ENCODE measurements at regions not wholly inside any gene's neighbourhood (a gene's known extent, or its start where the extent isn't known, plus 50 kb on each side); places are given as distances from the start of the nearest gene placed in this dataset.

- H3K27me3 ChIP-seq (replicated peaks in 1 of 2; ENCODE audit: control insufficient read depth in 2 of 2, extremely low read depth in 1 of 2, insufficient read depth in 2 of 2, low read length in 1 of 2): no peaks in the 10 kb centered on the region
- H3K27ac Mint-ChIP-seq: no peak overlapping the region
- H3K4me3 ChIP-seq (ENCODE audit: control insufficient read depth in 1 of 2, extremely low read depth in 1 of 2, low read length in 1 of 2): no peak overlapping the region
- ATAC-seq (replicated peaks in 1 of 4) (no peak), DNase-seq (no peak)
- H3K9me3 ChIP-seq: no peaks in the 10 kb centered on the region
- no peak overlapping the region for H3K27ac ChIP-seq (ENCODE audit: low read length)
- H3K4me3 Mint-ChIP-seq: no peak overlapping the region
- H3K36me3 ChIP-seq (ENCODE audit: control insufficient read depth in 2 of 2, extremely low read depth in 1 of 2, insufficient read depth in 1 of 2, low read length in 1 of 2): no peaks in the 10 kb centered on the region
- WGBS (ENCODE audit: insufficient coverage): 20% methylated on average over 1 of the region's 3 CpGs
- H3K36me3 Mint-ChIP-seq: no peaks in the 10 kb centered on the region
- H3K9me3 Mint-ChIP-seq: peaks cover 0 to 5% (median 0%) of the 10 kb centered on the region in 3 donors
- H3K4me1 Mint-ChIP-seq: no peaks in the 10 kb centered on the region
- no peaks in the 10 kb centered on the region for H3K4me1 ChIP-seq (ENCODE audit: control insufficient read depth in 1 of 2, extremely low read depth in 1 of 2, insufficient read depth in 2 of 2, low read length in 2 of 2)
- ChIA-PET POLR2A (no interaction called here), CTCF (no interaction called here)
- H3K27me3 Mint-ChIP-seq: peaks cover 8 to 13% of the 10 kb centered on the region in 2 donors
Measured at GRCh38 chr20:60513141-60513540, 554.9 kb downstream of the CDH26 start.

- Mint-ChIP-seq H3K9me3 (peaks cover 0 to 12% (median 0%) of the 10 kb centered on the region in 3 donors), H3K27ac (no peak overlapping the region), H3K27me3 (peaks cover 16 to 22% of the 10 kb centered on the region in 2 donors), H3K4me3 (no peak overlapping the region), H3K36me3 (no peaks in the 10 kb centered on the region), H3K4me1 (no peaks in the 10 kb centered on the region)
- Histone ChIP-seq H3K4me3 (ENCODE audit: control insufficient read depth in 1 of 2, extremely low read depth in 1 of 2, low read length in 1 of 2) (no peak overlapping the region), H3K27me3 (replicated peaks in 1 of 2; ENCODE audit: control insufficient read depth in 2 of 2, extremely low read depth in 1 of 2, insufficient read depth in 2 of 2, low read length in 1 of 2) (no peaks in the 10 kb centered on the region), H3K36me3 (ENCODE audit: control insufficient read depth in 2 of 2, extremely low read depth in 1 of 2, insufficient read depth in 1 of 2, low read length in 1 of 2) (no peaks in the 10 kb centered on the region), H3K4me1 (ENCODE audit: control insufficient read depth in 1 of 2, extremely low read depth in 1 of 2, insufficient read depth in 2 of 2, low read length in 2 of 2) (no peaks in the 10 kb centered on the region), H3K9me3 (no peaks in the 10 kb centered on the region), H3K27ac (ENCODE audit: low read length) (no peak overlapping the region)
- POLR2A ChIA-PET: no interaction called here
- CTCF ChIA-PET: no interaction called here
- ATAC-seq (replicated peaks in 1 of 4) (no peak), DNase-seq (no peak)
- no CpG with 5 or more reads among the region's 2 CpGs for WGBS (ENCODE audit: insufficient coverage)
Measured at GRCh38 chr20:60516442-60516841, 558.2 kb downstream of the CDH26 start.

- Histone ChIP-seq H3K27ac (ENCODE audit: low read length) (no peak overlapping the region), H3K4me1 (ENCODE audit: control insufficient read depth in 1 of 2, extremely low read depth in 1 of 2, insufficient read depth in 2 of 2, low read length in 2 of 2) (no peaks in the 10 kb centered on the region), H3K27me3 (replicated peaks in 1 of 2; ENCODE audit: control insufficient read depth in 2 of 2, extremely low read depth in 1 of 2, insufficient read depth in 2 of 2, low read length in 1 of 2) (no peaks in the 10 kb centered on the region), H3K9me3 (no peaks in the 10 kb centered on the region), H3K36me3 (ENCODE audit: control insufficient read depth in 2 of 2, extremely low read depth in 1 of 2, insufficient read depth in 1 of 2, low read length in 1 of 2) (no peaks in the 10 kb centered on the region), H3K4me3 (ENCODE audit: control insufficient read depth in 1 of 2, extremely low read depth in 1 of 2, low read length in 1 of 2) (no peak overlapping the region)
- Mint-ChIP-seq H3K4me3 (no peak overlapping the region), H3K9me3 (peaks cover 0 to 10% (median 0%) of the 10 kb centered on the region in 3 donors), H3K4me1 (no peaks in the 10 kb centered on the region), H3K27ac (no peak overlapping the region), H3K27me3 (peaks cover 14 to 18% of the 10 kb centered on the region in 2 donors), H3K36me3 (no peaks in the 10 kb centered on the region)
- WGBS (ENCODE audit: insufficient coverage): no CpG with 5 or more reads among the region's 1 CpG
- no peak for ATAC-seq (replicated peaks in 1 of 4)
- DNase-seq: no peak
- ChIA-PET POLR2A (no interaction called here), CTCF (no interaction called here)
Measured at GRCh38 chr20:60518022-60518421, 559.8 kb downstream of the CDH26 start.

GRCh38 chr20:60525397-60525796 lies 567.2 kb downstream of the CDH26 start:
- no peaks in the 10 kb centered on the region for H3K4me1 ChIP-seq (ENCODE audit: control insufficient read depth in 1 of 2, extremely low read depth in 1 of 2, insufficient read depth in 2 of 2, low read length in 2 of 2)
- H3K9me3 Mint-ChIP-seq: peaks cover 0 to 4% (median 4%) of the 10 kb centered on the region in 3 donors
- 94% methylated on average over 2 of the region's 2 CpGs for WGBS (ENCODE audit: insufficient coverage)
- no peaks in the 10 kb centered on the region for H3K4me1 Mint-ChIP-seq
- no peaks in the 10 kb centered on the region for H3K36me3 Mint-ChIP-seq
- no peaks in the 10 kb centered on the region for H3K36me3 ChIP-seq (ENCODE audit: control insufficient read depth in 2 of 2, extremely low read depth in 1 of 2, insufficient read depth in 1 of 2, low read length in 1 of 2)
- DNase-seq (no peak), ATAC-seq (replicated peaks in 1 of 4) (no peak)
- peaks cover 0 to 8% of the 10 kb centered on the region in 2 donors for H3K27me3 Mint-ChIP-seq
- ChIA-PET CTCF (no interaction called here), POLR2A (no interaction called here)
- no peak overlapping the region for H3K4me3 ChIP-seq (ENCODE audit: control insufficient read depth in 1 of 2, extremely low read depth in 1 of 2, low read length in 1 of 2)
- peaks cover 0 to 2% of the 10 kb centered on the region in 2 experiments for H3K27me3 ChIP-seq (replicated peaks in 1 of 2; ENCODE audit: control insufficient read depth in 2 of 2, extremely low read depth in 1 of 2, insufficient read depth in 2 of 2, low read length in 1 of 2)
- H3K4me3 Mint-ChIP-seq: no peak overlapping the region
- H3K27ac ChIP-seq (ENCODE audit: low read length): no peak overlapping the region
- no peak overlapping the region for H3K27ac Mint-ChIP-seq
- H3K9me3 ChIP-seq: no peaks in the 10 kb centered on the region

GRCh38 chr20:60527656-60528055 lies 569.4 kb downstream of the CDH26 start:
- no peaks in the 10 kb centered on the region for H3K36me3 Mint-ChIP-seq
- POLR2A ChIA-PET: no interaction called here
- Histone ChIP-seq H3K9me3 (no peaks in the 10 kb centered on the region), H3K27ac (ENCODE audit: low read length) (no peak overlapping the region), H3K36me3 (ENCODE audit: control insufficient read depth in 2 of 2, extremely low read depth in 1 of 2, insufficient read depth in 1 of 2, low read length in 1 of 2) (no peaks in the 10 kb centered on the region), H3K4me3 (ENCODE audit: control insufficient read depth in 1 of 2, extremely low read depth in 1 of 2, low read length in 1 of 2) (no peak overlapping the region), H3K4me1 (ENCODE audit: control insufficient read depth in 1 of 2, extremely low read depth in 1 of 2, insufficient read depth in 2 of 2, low read length in 2 of 2) (no peaks in the 10 kb centered on the region), H3K27me3 (replicated peaks in 1 of 2; ENCODE audit: control insufficient read depth in 2 of 2, extremely low read depth in 1 of 2, insufficient read depth in 2 of 2, low read length in 1 of 2) (peaks cover 0 to 2% of the 10 kb centered on the region in 2 experiments)
- peaks cover under 1 to 12% of the 10 kb centered on the region in 2 donors for H3K27me3 Mint-ChIP-seq
- no peak for ATAC-seq (replicated peaks in 1 of 4)
- 74% methylated on average over 3 of the region's 7 CpGs for WGBS (ENCODE audit: insufficient coverage)
- H3K27ac Mint-ChIP-seq: no peak overlapping the region
- no peaks in the 10 kb centered on the region for H3K4me1 Mint-ChIP-seq
- CTCF ChIA-PET: no interaction called here
- no peak overlapping the region for H3K4me3 Mint-ChIP-seq
- peaks cover 0 to 4% (median 4%) of the 10 kb centered on the region in 3 donors for H3K9me3 Mint-ChIP-seq
- no peak for DNase-seq

GRCh38 chr20:60528141-60528540 lies 569.9 kb downstream of the CDH26 start:
- WGBS (ENCODE audit: insufficient coverage): 82% methylated on average over 5 of the region's 5 CpGs
- POLR2A ChIA-PET: no interaction called here
- no peak overlapping the region for H3K4me3 ChIP-seq (ENCODE audit: control insufficient read depth in 1 of 2, extremely low read depth in 1 of 2, low read length in 1 of 2)

GRCh38 chr20:60529149-60529548 lies 570.9 kb downstream of the CDH26 start:
- ChIA-PET POLR2A (no interaction called here), CTCF (no interaction called here)
- Histone ChIP-seq H3K27ac (ENCODE audit: low read length) (no peak overlapping the region), H3K27me3 (replicated peaks in 1 of 2; ENCODE audit: control insufficient read depth in 2 of 2, extremely low read depth in 1 of 2, insufficient read depth in 2 of 2, low read length in 1 of 2) (peaks cover 0 to 2% of the 10 kb centered on the region in 2 experiments), H3K9me3 (no peaks in the 10 kb centered on the region), H3K36me3 (ENCODE audit: control insufficient read depth in 2 of 2, extremely low read depth in 1 of 2, insufficient read depth in 1 of 2, low read length in 1 of 2) (no peaks in the 10 kb centered on the region), H3K4me3 (ENCODE audit: control insufficient read depth in 1 of 2, extremely low read depth in 1 of 2, low read length in 1 of 2) (no peak overlapping the region), H3K4me1 (ENCODE audit: control insufficient read depth in 1 of 2, extremely low read depth in 1 of 2, insufficient read depth in 2 of 2, low read length in 2 of 2) (no peaks in the 10 kb centered on the region)
- Mint-ChIP-seq H3K4me1 (no peaks in the 10 kb centered on the region), H3K27ac (no peak overlapping the region), H3K36me3 (no peaks in the 10 kb centered on the region), H3K9me3 (peaks cover 0 to 4% (median 4%) of the 10 kb centered on the region in 3 donors), H3K4me3 (no peak overlapping the region), H3K27me3 (peaks cover 3 to 16% of the 10 kb centered on the region in 2 donors)
- WGBS (ENCODE audit: insufficient coverage): 74% methylated on average over 4 of the region's 5 CpGs
- DNase-seq (no peak), ATAC-seq (replicated peaks in 1 of 4) (no peak)

More at GRCh38 chr20:60528141-60528540, 569.9 kb downstream of the CDH26 start:
- peaks cover 2 to 12% of the 10 kb centered on the region in 2 donors for H3K27me3 Mint-ChIP-seq
- H3K36me3 Mint-ChIP-seq: no peaks in the 10 kb centered on the region
- Histone ChIP-seq H3K36me3 (ENCODE audit: control insufficient read depth in 2 of 2, extremely low read depth in 1 of 2, insufficient read depth in 1 of 2, low read length in 1 of 2) (no peaks in the 10 kb centered on the region), H3K4me1 (ENCODE audit: control insufficient read depth in 1 of 2, extremely low read depth in 1 of 2, insufficient read depth in 2 of 2, low read length in 2 of 2) (no peaks in the 10 kb centered on the region), H3K27ac (ENCODE audit: low read length) (no peak overlapping the region), H3K27me3 (replicated peaks in 1 of 2; ENCODE audit: control insufficient read depth in 2 of 2, extremely low read depth in 1 of 2, insufficient read depth in 2 of 2, low read length in 1 of 2) (peaks cover 0 to 2% of the 10 kb centered on the region in 2 experiments), H3K9me3 (no peaks in the 10 kb centered on the region)
- no peak for ATAC-seq (replicated peaks in 1 of 4)
- H3K9me3 Mint-ChIP-seq: peaks cover 0 to 4% (median 4%) of the 10 kb centered on the region in 3 donors
- no peak overlapping the region for H3K27ac Mint-ChIP-seq
- H3K4me3 Mint-ChIP-seq: no peak overlapping the region
- no peaks in the 10 kb centered on the region for H3K4me1 Mint-ChIP-seq
- no peak for DNase-seq
- CTCF ChIA-PET: no interaction called here

All from T-cell (primary cell).